ENCODE measurements at regions not wholly inside any gene's neighbourhood (a gene's known extent, or its start where the extent isn't known, plus 50 kb on each side); places are given as distances from the start of the nearest gene placed in this dataset.
A peak's percentile ranks its signal among the peaks of the same experiment; 100 is the strongest.
"Not testable (repeated sequence)": the region's sequence is repeated elsewhere in the genome, so short reads cannot be mapped to it uniquely, and the experiment has no call there.

GRCh38 chrX:122187069-122187713 is 996.9 kb upstream of the GRIA3 start:
- H3K9ac ChIP-seq (ENCODE audit: low read depth, low read length), result no peak overlapping the region
- H3K27me3 ChIP-seq (ENCODE audit: control insufficient read depth, insufficient read depth, low read length), result no peaks in the 10 kb centered on the region
- H3K9me3 ChIP-seq (ENCODE audit: control insufficient read depth, insufficient read depth, low read length), result peaks cover 3% of the 10 kb centered on the region
- H3K36me3 ChIP-seq (ENCODE audit: control insufficient read depth, insufficient read depth, low read length), result no peaks in the 10 kb centered on the region
- no peaks in the 10 kb centered on the region for H3K4me1 ChIP-seq (ENCODE audit: control insufficient read depth, insufficient read depth, low read length)
- H3K4me3 ChIP-seq (ENCODE audit: low read depth, low read length), result no peak overlapping the region

- H3K27me3 ChIP-seq (ENCODE audit: control insufficient read depth, insufficient read depth, low read length), result no peaks in the 10 kb centered on the region
Measured at GRCh38 chrX:122188751-122189150, 995.3 kb upstream of the GRIA3 start.

GRCh38 chrX:122196343-122196742 is 987.7 kb upstream of the GRIA3 start:
- no peak overlapping the region for H3K9ac ChIP-seq (ENCODE audit: low read depth, low read length)
- H3K9me3 ChIP-seq (ENCODE audit: control insufficient read depth, insufficient read depth, low read length), result no peaks in the 10 kb centered on the region
- H3K27me3 ChIP-seq (ENCODE audit: control insufficient read depth, insufficient read depth, low read length), result no peaks in the 10 kb centered on the region
- H3K36me3 ChIP-seq (ENCODE audit: control insufficient read depth, insufficient read depth, low read length), result no peaks in the 10 kb centered on the region
- H3K4me1 ChIP-seq (ENCODE audit: control insufficient read depth, insufficient read depth, low read length), result peaks cover 5% of the 10 kb centered on the region
- H3K4me3 ChIP-seq (ENCODE audit: low read depth, low read length), result no peak overlapping the region

More at GRCh38 chrX:122188751-122189150, 995.3 kb upstream of the GRIA3 start:
- Histone ChIP-seq H3K4me3 (ENCODE audit: low read depth, low read length) (no peak overlapping the region), H3K36me3 (ENCODE audit: control insufficient read depth, insufficient read depth, low read length) (no peaks in the 10 kb centered on the region), H3K9ac (ENCODE audit: low read depth, low read length) (no peak overlapping the region), H3K4me1 (ENCODE audit: control insufficient read depth, insufficient read depth, low read length) (no peaks in the 10 kb centered on the region), H3K9me3 (ENCODE audit: control insufficient read depth, insufficient read depth, low read length) (peaks cover 3% of the 10 kb centered on the region)

- no peaks in the 10 kb centered on the region for H3K36me3 ChIP-seq (ENCODE audit: control insufficient read depth, insufficient read depth, low read length)
- H3K4me1 ChIP-seq (ENCODE audit: control insufficient read depth, insufficient read depth, low read length), result no peaks in the 10 kb centered on the region
- no peak overlapping the region for H3K9ac ChIP-seq (ENCODE audit: low read depth, low read length)
- no peaks in the 10 kb centered on the region for H3K9me3 ChIP-seq (ENCODE audit: control insufficient read depth, insufficient read depth, low read length)
- no peak overlapping the region for H3K4me3 ChIP-seq (ENCODE audit: low read depth, low read length)
- no peaks in the 10 kb centered on the region for H3K27me3 ChIP-seq (ENCODE audit: control insufficient read depth, insufficient read depth, low read length)
Measured at GRCh38 chrX:122203399-122203798, 980.7 kb upstream of the GRIA3 start.

- no peak overlapping the region for H3K4me3 ChIP-seq (ENCODE audit: low read depth, low read length)
- no peaks in the 10 kb centered on the region for H3K36me3 ChIP-seq (ENCODE audit: control insufficient read depth, insufficient read depth, low read length)
- no peak overlapping the region for H3K9ac ChIP-seq (ENCODE audit: low read depth, low read length)
- peaks cover 13% of the 10 kb centered on the region for H3K4me1 ChIP-seq (ENCODE audit: control insufficient read depth, insufficient read depth, low read length)
- H3K27me3 ChIP-seq (ENCODE audit: control insufficient read depth, insufficient read depth, low read length), result no peaks in the 10 kb centered on the region
- H3K9me3 ChIP-seq (ENCODE audit: control insufficient read depth, insufficient read depth, low read length), result no peaks in the 10 kb centered on the region
Measured at GRCh38 chrX:122218666-122219065, 965.4 kb upstream of the GRIA3 start.

GRCh38 chrX:122219226-122219625 is 964.9 kb upstream of the GRIA3 start:
- H3K9ac ChIP-seq (ENCODE audit: low read depth, low read length), result no peak overlapping the region
- H3K36me3 ChIP-seq (ENCODE audit: control insufficient read depth, insufficient read depth, low read length), result no peaks in the 10 kb centered on the region
- H3K4me1 ChIP-seq (ENCODE audit: control insufficient read depth, insufficient read depth, low read length), result peaks cover 13% of the 10 kb centered on the region
- no peaks in the 10 kb centered on the region for H3K27me3 ChIP-seq (ENCODE audit: control insufficient read depth, insufficient read depth, low read length)
- no peak overlapping the region for H3K4me3 ChIP-seq (ENCODE audit: low read depth, low read length)
- no peaks in the 10 kb centered on the region for H3K9me3 ChIP-seq (ENCODE audit: control insufficient read depth, insufficient read depth, low read length)

GRCh38 chrX:122219735-122220134 is 964.3 kb upstream of the GRIA3 start:
- Histone ChIP-seq H3K4me1 (ENCODE audit: control insufficient read depth, insufficient read depth, low read length) (peaks cover 13% of the 10 kb centered on the region), H3K9ac (ENCODE audit: low read depth, low read length) (no peak overlapping the region), H3K36me3 (ENCODE audit: control insufficient read depth, insufficient read depth, low read length) (no peaks in the 10 kb centered on the region), H3K9me3 (ENCODE audit: control insufficient read depth, insufficient read depth, low read length) (no peaks in the 10 kb centered on the region), H3K27me3 (ENCODE audit: control insufficient read depth, insufficient read depth, low read length) (no peaks in the 10 kb centered on the region), H3K4me3 (ENCODE audit: low read depth, low read length) (no peak overlapping the region)

- Histone ChIP-seq H3K9me3 (ENCODE audit: control insufficient read depth, insufficient read depth, low read length) (no peaks in the 10 kb centered on the region), H3K36me3 (ENCODE audit: control insufficient read depth, insufficient read depth, low read length) (peaks cover 5% of the 10 kb centered on the region), H3K4me1 (ENCODE audit: control insufficient read depth, insufficient read depth, low read length) (peaks cover 13% of the 10 kb centered on the region), H3K27me3 (ENCODE audit: control insufficient read depth, insufficient read depth, low read length) (no peaks in the 10 kb centered on the region), H3K4me3 (ENCODE audit: low read depth, low read length) (peak overlapping the region; percentile 30), H3K9ac (ENCODE audit: low read depth, low read length) (peak overlapping the region; percentile 79)
Measured at GRCh38 chrX:122220644-122221373, 963.3 kb upstream of the GRIA3 start.

- Histone ChIP-seq H3K9ac (ENCODE audit: low read depth, low read length) (peak overlapping the region; percentile 79), H3K4me1 (ENCODE audit: control insufficient read depth, insufficient read depth, low read length) (peaks cover 13% of the 10 kb centered on the region), H3K4me3 (ENCODE audit: low read depth, low read length) (peak overlapping the region; percentile 30)
- not testable (repeated sequence) for H3K27me3 ChIP-seq (ENCODE audit: control insufficient read depth, insufficient read depth, low read length); H3K36me3 ChIP-seq (ENCODE audit: control insufficient read depth, insufficient read depth, low read length); H3K9me3 ChIP-seq (ENCODE audit: control insufficient read depth, insufficient read depth, low read length)
Measured at GRCh38 chrX:122221810-122222209, 962.3 kb upstream of the GRIA3 start.

- H3K4me3 ChIP-seq (ENCODE audit: low read depth, low read length), result peak overlapping the region; percentile 56
- peaks cover 18% of the 10 kb centered on the region for H3K4me1 ChIP-seq (ENCODE audit: control insufficient read depth, insufficient read depth, low read length)
- H3K36me3 ChIP-seq (ENCODE audit: control insufficient read depth, insufficient read depth, low read length), result peaks cover 21% of the 10 kb centered on the region
- not testable (repeated sequence) for H3K9me3 ChIP-seq (ENCODE audit: control insufficient read depth, insufficient read depth, low read length); H3K27me3 ChIP-seq (ENCODE audit: control insufficient read depth, insufficient read depth, low read length)
- H3K9ac ChIP-seq (ENCODE audit: low read depth, low read length), result peak overlapping the region; percentile 47
Measured at GRCh38 chrX:122224137-122224536, 959.9 kb upstream of the GRIA3 start.

GRCh38 chrX:122238801-122239200 is 945.3 kb upstream of the GRIA3 start:
- Histone ChIP-seq H3K27me3 (ENCODE audit: control insufficient read depth, insufficient read depth, low read length) (no peaks in the 10 kb centered on the region), H3K9ac (ENCODE audit: low read depth, low read length) (no peak overlapping the region), H3K36me3 (ENCODE audit: control insufficient read depth, insufficient read depth, low read length) (peaks cover 60% of the 10 kb centered on the region), H3K4me1 (ENCODE audit: control insufficient read depth, insufficient read depth, low read length) (peaks cover 16% of the 10 kb centered on the region), H3K9me3 (ENCODE audit: control insufficient read depth, insufficient read depth, low read length) (no peaks in the 10 kb centered on the region), H3K4me3 (ENCODE audit: low read depth, low read length) (no peak overlapping the region)

GRCh38 chrX:122241959-122242358 is 942.1 kb upstream of the GRIA3 start:
- Histone ChIP-seq H3K4me3 (ENCODE audit: low read depth, low read length) (no peak overlapping the region), H3K36me3 (ENCODE audit: control insufficient read depth, insufficient read depth, low read length) (peaks cover 39% of the 10 kb centered on the region), H3K9ac (ENCODE audit: low read depth, low read length) (no peak overlapping the region), H3K4me1 (ENCODE audit: control insufficient read depth, insufficient read depth, low read length) (peaks cover 9% of the 10 kb centered on the region), H3K9me3 (ENCODE audit: control insufficient read depth, insufficient read depth, low read length) (no peaks in the 10 kb centered on the region), H3K27me3 (ENCODE audit: control insufficient read depth, insufficient read depth, low read length) (no peaks in the 10 kb centered on the region)
